ENCODE measurements at regions not wholly inside any gene's neighbourhood (a gene's known extent, or its start where the extent isn't known, plus 50 kb on each side); places are given as distances from the start of the nearest gene placed in this dataset.

DNA sequence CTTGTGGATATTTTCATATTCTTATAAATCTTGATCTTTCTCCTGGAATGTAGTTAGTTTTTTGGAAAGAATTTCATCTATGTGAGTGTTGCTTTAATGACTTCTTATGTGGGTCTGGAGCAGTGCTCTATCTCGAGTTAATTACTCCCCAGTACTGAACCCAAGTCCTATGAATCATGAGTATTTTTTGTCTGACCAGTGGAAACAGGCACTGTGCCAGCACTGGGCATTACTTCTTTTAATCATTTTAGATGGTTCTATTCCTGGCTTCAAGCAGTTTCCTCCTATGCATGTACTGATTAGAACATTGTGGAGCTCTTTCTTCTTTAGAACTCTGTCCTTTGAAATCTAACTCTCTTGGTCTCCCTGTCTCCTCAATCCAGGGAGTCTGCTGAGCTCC, 466.3 kb downstream of the PCDH17 start:
- no peak overlapping the region for H3K4me3 ChIP-seq (ENCODE audit: low read length)
- no peaks in the 10 kb centered on the region for H3K79me2 ChIP-seq (ENCODE audit: control insufficient read depth, low read length)
- H3K27ac ChIP-seq (ENCODE audit: low read depth, low read length): no peak overlapping the region
- H3K9me2 ChIP-seq (replicated peaks; ENCODE audit: control insufficient read depth, low read length): no peaks in the 10 kb centered on the region
- no peaks in the 10 kb centered on the region for H3K4me1 ChIP-seq (ENCODE audit: control insufficient read depth, low read length)
- H4K20me1 ChIP-seq (ENCODE audit: control insufficient read depth, insufficient read depth, low read depth, low read length): no peaks in the 10 kb centered on the region
- no peak overlapping the region for H3K4me2 ChIP-seq (ENCODE audit: low read length)
- no peaks in the 10 kb centered on the region for H3K9me3 ChIP-seq (ENCODE audit: control insufficient read depth, insufficient read depth, low read length)
- TF ChIP-seq EZH2phosphoT487 (IDR thresholded peaks at IDR 0.05; ENCODE audit: borderline replicate concordance, low read length) (no peak), CTCF (IDR thresholded peaks at IDR 0.05; ENCODE audit: low read depth, low read length, poor library complexity, severe bottlenecking) (no peak)
- no peaks in the 10 kb centered on the region for H3K27me3 ChIP-seq (ENCODE audit: control insufficient read depth, low read length)
- H3K36me3 ChIP-seq (ENCODE audit: control insufficient read depth, low read length): no peaks in the 10 kb centered on the region
- H3F3A ChIP-seq (ENCODE audit: control insufficient read depth, insufficient read depth): no peaks in the 10 kb centered on the region

GRCh38 chr13:58119351-58119750, 487.8 kb downstream of the PCDH17 start:
- H3K4me2 ChIP-seq (ENCODE audit: low read length): no peak overlapping the region
- no peaks in the 10 kb centered on the region for H3K36me3 ChIP-seq (ENCODE audit: control insufficient read depth, low read length)
- H3K4me3 ChIP-seq (ENCODE audit: low read length): no peak overlapping the region
- H3K27me3 ChIP-seq (ENCODE audit: control insufficient read depth, low read length): no peaks in the 10 kb centered on the region
- no peaks in the 10 kb centered on the region for H3K79me2 ChIP-seq (ENCODE audit: control insufficient read depth, low read length)
- H3K27ac ChIP-seq (ENCODE audit: low read depth, low read length): no peak overlapping the region
- H3K9me3 ChIP-seq (ENCODE audit: control insufficient read depth, insufficient read depth, low read length): no peaks in the 10 kb centered on the region
- no peaks in the 10 kb centered on the region for H3K4me1 ChIP-seq (ENCODE audit: control insufficient read depth, low read length)
- H3F3A ChIP-seq (ENCODE audit: control insufficient read depth, insufficient read depth): no peaks in the 10 kb centered on the region
- no peaks in the 10 kb centered on the region for H3K9me2 ChIP-seq (replicated peaks; ENCODE audit: control insufficient read depth, low read length)
- TF ChIP-seq CTCF (IDR thresholded peaks at IDR 0.05; ENCODE audit: low read depth, low read length, poor library complexity, severe bottlenecking) (no peak), EZH2phosphoT487 (IDR thresholded peaks at IDR 0.05; ENCODE audit: borderline replicate concordance, low read length) (no peak)
- no peaks in the 10 kb centered on the region for H4K20me1 ChIP-seq (ENCODE audit: control insufficient read depth, insufficient read depth, low read depth, low read length)

GRCh38 chr13:58119804-58120203, 488.3 kb downstream of the PCDH17 start:
- Histone ChIP-seq H3F3A (ENCODE audit: control insufficient read depth, insufficient read depth) (no peaks in the 10 kb centered on the region), H3K9me2 (replicated peaks; ENCODE audit: control insufficient read depth, low read length) (no peaks in the 10 kb centered on the region), H3K4me3 (ENCODE audit: low read length) (no peak overlapping the region), H3K36me3 (ENCODE audit: control insufficient read depth, low read length) (no peaks in the 10 kb centered on the region), H3K4me2 (ENCODE audit: low read length) (no peak overlapping the region), H3K27me3 (ENCODE audit: control insufficient read depth, low read length) (no peaks in the 10 kb centered on the region), H3K9me3 (ENCODE audit: control insufficient read depth, insufficient read depth, low read length) (no peaks in the 10 kb centered on the region), H4K20me1 (ENCODE audit: control insufficient read depth, insufficient read depth, low read depth, low read length) (no peaks in the 10 kb centered on the region), H3K4me1 (ENCODE audit: control insufficient read depth, low read length) (no peaks in the 10 kb centered on the region), H3K79me2 (ENCODE audit: control insufficient read depth, low read length) (no peaks in the 10 kb centered on the region), H3K27ac (ENCODE audit: low read depth, low read length) (no peak overlapping the region)
- TF ChIP-seq EZH2phosphoT487 (IDR thresholded peaks at IDR 0.05; ENCODE audit: borderline replicate concordance, low read length): no peak
- no peak for TF ChIP-seq CTCF (IDR thresholded peaks at IDR 0.05; ENCODE audit: low read depth, low read length, poor library complexity, severe bottlenecking)

DNA sequence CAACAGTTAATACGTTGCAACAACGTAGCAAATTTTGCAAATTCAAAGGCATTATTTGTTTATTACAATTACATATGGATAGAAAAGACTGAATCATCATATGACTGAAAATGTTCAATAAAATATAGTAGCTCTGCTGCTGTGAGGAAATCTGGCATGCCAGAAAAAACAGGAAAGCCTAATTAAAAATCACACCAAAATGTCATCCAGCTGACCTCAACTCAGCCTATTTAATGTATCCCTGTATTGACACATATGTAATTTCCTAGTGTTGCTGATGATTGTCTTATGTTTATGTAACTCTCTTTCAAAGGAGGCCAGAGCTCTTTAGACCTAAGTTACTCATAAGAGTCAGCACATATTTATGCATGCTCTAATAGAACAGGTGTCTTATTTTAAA, 495.0 kb downstream of the PCDH17 start:
- Histone ChIP-seq H3K79me2 (ENCODE audit: control insufficient read depth, low read length) (no peaks in the 10 kb centered on the region), H3K9me3 (ENCODE audit: control insufficient read depth, insufficient read depth, low read length) (no peaks in the 10 kb centered on the region), H3K9me2 (replicated peaks; ENCODE audit: control insufficient read depth, low read length) (no peaks in the 10 kb centered on the region), H3K36me3 (ENCODE audit: control insufficient read depth, low read length) (no peaks in the 10 kb centered on the region), H3K27ac (ENCODE audit: low read depth, low read length) (no peak overlapping the region), H4K20me1 (ENCODE audit: control insufficient read depth, insufficient read depth, low read depth, low read length) (no peaks in the 10 kb centered on the region), H3F3A (ENCODE audit: control insufficient read depth, insufficient read depth) (no peaks in the 10 kb centered on the region), H3K27me3 (ENCODE audit: control insufficient read depth, low read length) (no peaks in the 10 kb centered on the region), H3K4me3 (ENCODE audit: low read length) (no peak overlapping the region), H3K4me2 (ENCODE audit: low read length) (no peak overlapping the region), H3K4me1 (ENCODE audit: control insufficient read depth, low read length) (no peaks in the 10 kb centered on the region)
- TF ChIP-seq EZH2phosphoT487 (IDR thresholded peaks at IDR 0.05; ENCODE audit: borderline replicate concordance, low read length) (no peak), CTCF (IDR thresholded peaks at IDR 0.05; ENCODE audit: low read depth, low read length, poor library complexity, severe bottlenecking) (no peak)

Measured in DOHH2 (cell line).